Heart right ventricle (tissue), 16 donors: ENCODE measurements at regions not wholly inside any gene's neighbourhood (a gene's known extent, or its start where the extent isn't known, plus 50 kb on each side); places are given as distances from the start of the nearest gene placed in this dataset.

Experiments used
- ATAC-seq, 8 donors: fragments of 200-7000 bp; cut with Tn5 transposase; one replicate each; pipeline ENCODE4 v1.9.1; 2020; ENCODE audit warnings: mild to moderate bottlenecking in 8 of 8, moderate library complexity in 8 of 8, moderate number of reproducible peaks in 1 of 8
- DNase-seq, 2 donors: peaks; one replicate each; pipeline ENCODE4 v3.0.0-alpha.2; 2020
- H3K27ac ChIP-seq, 10 donors: fragments of 200-600 bp; sonication (generic) in 2 of 10; one replicate each; pipeline versions ENCODE4 v1.5.0 to v1.8.0; 2020 to 2022; ENCODE audit warnings: mild to moderate bottlenecking in 3 of 10
- H3K27me3 ChIP-seq, 7 donors: fragments of 200-600 bp; one replicate each; pipeline ENCODE4 v1.8.0; 2021 to 2022; ENCODE audit warnings: mild to moderate bottlenecking in 2 of 7
- H3K36me3 ChIP-seq, 9 donors: fragments of 200-600 bp; sonication (generic) in 1 of 9; one replicate each; pipeline versions ENCODE4 v1.5.0 to v1.8.0; 2020 to 2022; ENCODE audit warnings: mild to moderate bottlenecking in 2 of 9
- H3K4me1 ChIP-seq, 9 donors: fragments of 200-600 bp; sonication (generic) in 1 of 9; one replicate each; pipeline versions ENCODE4 v1.5.0 to v1.8.0; 2020 to 2022; ENCODE audit warnings: mild to moderate bottlenecking in 4 of 9
- H3K4me3 ChIP-seq, 10 donors: fragments of 200-600 bp; sonication (generic) in 2 of 10; one replicate each; pipeline versions ENCODE4 v1.5.0 to v1.8.0; 2020 to 2022; ENCODE audit warnings: mild to moderate bottlenecking in 7 of 10, moderate library complexity in 2 of 10
- H3K9me3 ChIP-seq, 11 donors: fragments of 200-600 bp in 10 of 11; sonication (generic) in 2 of 11; one replicate each; pipeline versions ENCODE4 v1.5.0 to v1.8.0; 2013 to 2022; ENCODE audit warnings: mild to moderate bottlenecking in 2 of 11, control low read depth in 1 of 11, moderate library complexity in 1 of 11
- WGBS, 2 donors: extraction: QIAGEN DNeasy Blood & Tissue Kit; methylation state at CpG; one replicate each; pipeline ENCODE4 v1.1.7; 2013; ENCODE audit warnings: inconsistent platforms in 1 of 2; 5-methylcytosine and 5-hydroxymethylcytosine counted together
- intact Hi-C, 10 donors: fragments of 100-400 bp; cut with DNase I; formaldehyde crosslinking; loops; one replicate each; pipeline versions ENCODE4 v1.11.1 to v1.14.2; 2022
- TF ChIP-seq, protein P1 (sequence below), 9 donors: fragments of 200-600 bp; sonication (generic) in 2 of 9; IDR thresholded peaks; one replicate each; pipeline versions ENCODE4 v1.5.0 to v1.8.0; 2021 to 2022; ENCODE audit warnings: antibody characterized with exemption in 9 of 9, mild to moderate bottlenecking in 5 of 9, moderate library complexity in 1 of 9
- donor health status: Arrhythmogenic right ventricular cardiomyopathy.
- donor health status: ischemic (EF 13 %, LVEDD 7.1; RV severe dilation, severe dysfunction).
- donor health status: healthy with polysubstance abuse.
- donor health status: DM: no; HTN: yes; CAD: no.
- donor health status: DM: no; HTN: no; CAD: no.
- donor health status: ischemic (EF 25% LVEDD 6.9; RV normal size, moderate dysfunction).
- donor health status: ischemic (EF 25% LVEDD 5.7; RV mildly dilated, moderate dysfunction).
- donor health status: healthy.
- donor health status: DM: yes; HTN: yes; CAD: no.
- donor health status: Ischemic cardiomyopathy.
- donor health status: ischemic (EF 35%, LVEDD 5.7; RV mildly dilated, moderate dysfunction).
- donor health status: nonischemic (EF 11% LVEDD 7.7; RV severe dilation, severe dysfunction).
- donor health status: DM: yes; HTN: yes; CAD: no.
- donor health status: PGD.
- donor health status: ischemic (EF 29% LVEDD 5.4; RV normal size, mild dysfunction).
- donor health status: nonischemic (EF 23%, LVEDD 6.1; RV moderate dilation, normal function).

GRCh38 chr4:151613290-151613689 is 147.5 kb downstream of the GATB start:
- ATAC-seq = no peak
- H3K36me3 ChIP-seq = no peaks in the 10 kb centered on the region
- intact Hi-C loops = no loop called here

GRCh38 chr4:151614561-151614960 is 146.2 kb downstream of the GATB start:
- DNase-seq (no peak), ATAC-seq (no peak)
- TF ChIP-seq, protein P1, sequence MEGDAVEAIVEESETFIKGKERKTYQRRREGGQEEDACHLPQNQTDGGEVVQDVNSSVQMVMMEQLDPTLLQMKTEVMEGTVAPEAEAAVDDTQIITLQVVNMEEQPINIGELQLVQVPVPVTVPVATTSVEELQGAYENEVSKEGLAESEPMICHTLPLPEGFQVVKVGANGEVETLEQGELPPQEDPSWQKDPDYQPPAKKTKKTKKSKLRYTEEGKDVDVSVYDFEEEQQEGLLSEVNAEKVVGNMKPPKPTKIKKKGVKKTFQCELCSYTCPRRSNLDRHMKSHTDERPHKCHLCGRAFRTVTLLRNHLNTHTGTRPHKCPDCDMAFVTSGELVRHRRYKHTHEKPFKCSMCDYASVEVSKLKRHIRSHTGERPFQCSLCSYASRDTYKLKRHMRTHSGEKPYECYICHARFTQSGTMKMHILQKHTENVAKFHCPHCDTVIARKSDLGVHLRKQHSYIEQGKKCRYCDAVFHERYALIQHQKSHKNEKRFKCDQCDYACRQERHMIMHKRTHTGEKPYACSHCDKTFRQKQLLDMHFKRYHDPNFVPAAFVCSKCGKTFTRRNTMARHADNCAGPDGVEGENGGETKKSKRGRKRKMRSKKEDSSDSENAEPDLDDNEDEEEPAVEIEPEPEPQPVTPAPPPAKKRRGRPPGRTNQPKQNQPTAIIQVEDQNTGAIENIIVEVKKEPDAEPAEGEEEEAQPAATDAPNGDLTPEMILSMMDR (IDR thresholded peaks at IDR 0.05) = no peak
- Histone ChIP-seq H3K36me3 (no peaks in the 10 kb centered on the region), H3K4me3 (no peak overlapping the region), H3K27me3 (no peaks in the 10 kb centered on the region), H3K9me3 (no peaks in the 10 kb centered on the region), H3K4me1 (peaks cover 0 to 24% (median 0%) of the 10 kb centered on the region in 9 donors), H3K27ac (no peak overlapping the region)
- WGBS, 2 donors = 63 to 69% methylated on average over 2 of the region's 2 CpGs
- intact Hi-C loops = no loop called here

More at GRCh38 chr4:151613290-151613689, 147.5 kb downstream of the GATB start:
- H3K4me1 ChIP-seq = peaks cover 0 to 24% (median 0%) of the 10 kb centered on the region in 9 donors
- 29 to 38% methylated on average over 3 of the region's 3 CpGs for WGBS, 2 donors
- H3K27me3 ChIP-seq = no peaks in the 10 kb centered on the region
- H3K4me3 ChIP-seq = no peak overlapping the region
- H3K27ac ChIP-seq = no peak overlapping the region
- no peaks in the 10 kb centered on the region for H3K9me3 ChIP-seq
- DNase-seq = no peak
- TF ChIP-seq, protein P1 (IDR thresholded peaks at IDR 0.05) = no peak

- peaks cover 0 to 11% (median 0%) of the 10 kb centered on the region in 9 donors for H3K4me1 ChIP-seq
- H3K36me3 ChIP-seq = no peaks in the 10 kb centered on the region
- intact Hi-C loops = no loop called here
- TF ChIP-seq, protein P1 (IDR thresholded peaks at IDR 0.05) = no peak
- no peak overlapping the region for H3K27ac ChIP-seq
- DNase-seq (no peak), ATAC-seq (no peak)
- 88 to 92% methylated on average over 2 of the region's 2 CpGs for WGBS, 2 donors
- no peak overlapping the region for H3K4me3 ChIP-seq
- no peaks in the 10 kb centered on the region for H3K27me3 ChIP-seq
- H3K9me3 ChIP-seq = no peaks in the 10 kb centered on the region
These were observed 141.9 kb downstream of the GATB start for GRCh38 chr4:151618858-151619257.

GRCh38 chr4:151620066-151620465 is 140.7 kb downstream of the GATB start:
- Histone ChIP-seq H3K9me3 (no peaks in the 10 kb centered on the region), H3K27me3 (no peaks in the 10 kb centered on the region), H3K4me3 (no peak overlapping the region), H3K27ac (no peak overlapping the region), H3K4me1 (peaks cover 0 to 7% (median 0%) of the 10 kb centered on the region in 9 donors), H3K36me3 (no peaks in the 10 kb centered on the region)
- DNase-seq (no peak), ATAC-seq (no peak)
- TF ChIP-seq, protein P1 (IDR thresholded peaks at IDR 0.05) = no peak
- intact Hi-C loops = no loop called here
